ENCODE measurements at regions not wholly inside any gene's neighbourhood (a gene's known extent, or its start where the extent isn't known, plus 50 kb on each side); places are given as distances from the start of the nearest gene placed in this dataset.

GRCh38 chr14:45332360-45332988 lies 79.5 kb upstream of the MIS18BP1 start:
- no peak overlapping the region for H3K18ac ChIP-seq (ENCODE audit: extremely low read depth, low read length)
- no peak overlapping the region for H3K4me2 ChIP-seq (ENCODE audit: insufficient read depth in 1 of 2, low read depth in 2 of 2, low read length in 2 of 2)
- no peak overlapping the region for H2AFZ ChIP-seq (ENCODE audit: low read length)
- no peak overlapping the region for H4K91ac ChIP-seq (replicated peaks; ENCODE audit: insufficient read length, low read length)
- no peak overlapping the region for H3K14ac ChIP-seq (ENCODE audit: insufficient read length)
- no peak overlapping the region for H3K4me3 ChIP-seq (ENCODE audit: extremely low read depth in 1 of 4, insufficient read depth in 2 of 4, low read depth in 3 of 4, low read length in 4 of 4)
- no peak overlapping the region for H2BK120ac ChIP-seq (replicated peaks; ENCODE audit: low read depth, low read length)
- no peaks in the 10 kb centered on the region for H4K20me1 ChIP-seq (replicated peaks in 1 of 2; ENCODE audit: control insufficient read depth in 1 of 2, insufficient read depth in 2 of 2, low read length in 2 of 2)
- H2AK5ac ChIP-seq (ENCODE audit: low read depth, low read length): no peak overlapping the region
- FAIRE-seq: peak; percentile 55
- POLR2A ChIA-PET (ENCODE audit: partially characterized antibody): no interaction called here
- H3K56ac ChIP-seq (replicated peaks; ENCODE audit: insufficient read length, low read depth, low read length): no peak overlapping the region
- H2BK20ac ChIP-seq (ENCODE audit: low read length): no peak overlapping the region
- H3K4me1 ChIP-seq (replicated peaks in 1 of 4; ENCODE audit: control insufficient read depth in 3 of 4, insufficient read depth in 4 of 4, low read length in 3 of 4): no peaks in the 10 kb centered on the region
- H2BK12ac ChIP-seq (ENCODE audit: low read depth, low read length): no peak overlapping the region
- H4K5ac ChIP-seq (ENCODE audit: insufficient read length, low read depth, low read length): no peak overlapping the region
- H4K8ac ChIP-seq (ENCODE audit: extremely low read depth, insufficient read depth, low read length): no peak overlapping the region
- H3K4ac ChIP-seq (replicated peaks; ENCODE audit: insufficient read length, low read depth, low read length): no peak overlapping the region
- H3K79me2 ChIP-seq (ENCODE audit: control insufficient read depth in 1 of 2, insufficient read depth in 2 of 2, low read length in 2 of 2): no peaks in the 10 kb centered on the region
- 90% methylated on average over 4 of the region's 4 CpGs; no CpG with 5 or more reads in 1 of the 2 experiments for whole genome bisulfite sequencing, 2 experiments (ENCODE audit: extremely low coverage in 1 of 2, insufficient coverage in 1 of 2, insufficient read length in 1 of 2, insufficient replicate concordance in 2 of 2, low coverage in 1 of 2, low lambda C conversion rate in 2 of 2, missing lambda C conversion rate in 1 of 2)
- no peak overlapping the region for H2BK5ac ChIP-seq (ENCODE audit: low read depth, low read length)
- H3K79me1 ChIP-seq (ENCODE audit: low read depth, low read length): no peaks in the 10 kb centered on the region
- H3K23ac ChIP-seq (ENCODE audit: insufficient read length): no peak overlapping the region
- H3K9me3 ChIP-seq (ENCODE audit: insufficient read depth in 2 of 2, low read depth in 1 of 2, low read length in 1 of 2): no peaks in the 10 kb centered on the region; a peak in 1 of 4 replicates
- H2BK15ac ChIP-seq (ENCODE audit: low read length): no peak overlapping the region
- no peak for DNase-seq (ENCODE audit: low read depth in 1 of 2, low spot score in 2 of 2)
- H3K23me2 ChIP-seq (ENCODE audit: low read depth, low read length): no peaks in the 10 kb centered on the region; the same call in 1 of the 2 replicates
- no peaks in the 10 kb centered on the region for H3K36me3 ChIP-seq (ENCODE audit: control insufficient read depth in 2 of 4, insufficient read depth in 4 of 4, low read length in 3 of 4)
- no peak overlapping the region for H3K9ac ChIP-seq (replicated peaks in 1 of 4; ENCODE audit: extremely low read depth in 1 of 4, low read depth in 3 of 4, low read length in 3 of 4)
- CTCF ChIA-PET (ENCODE audit: partially characterized antibody): no interaction called here
- no peak overlapping the region for H3K27ac ChIP-seq (ENCODE audit: low read depth, low read length)
- no peaks in the 10 kb centered on the region for H3K27me3 ChIP-seq (replicated peaks in 1 of 4; ENCODE audit: control insufficient read depth in 3 of 4, extremely low read depth in 1 of 4, insufficient read depth in 3 of 4, low read length in 3 of 4)
- TF ChIP-seq MAFK (IDR thresholded peaks at IDR 0.05; ENCODE audit: low read depth, low read length) (no peak), SP4 (IDR thresholded peaks at IDR 0.05; ENCODE audit: low read length) (no peak), EGR1 (IDR thresholded peaks at IDR 0.05; ENCODE audit: borderline replicate concordance, low read depth, low read length) (no peak), SP2 (IDR thresholded peaks at IDR 0.05; ENCODE audit: low read length) (no peak)

All from H1 (cell line).